Activated CD8-positive, alpha-beta T cell treated with anti-CD3 and anti-CD28 coated beads for 36 hours (primary cell): ENCODE measurements at regions not wholly inside any gene's neighbourhood (a gene's known extent, or its start where the extent isn't known, plus 50 kb on each side); places are given as distances from the start of the nearest gene placed in this dataset.

ENCODE experiments used
- ATAC-seq: fragments of 200-7000 bp; cut with Tn5 transposase; one replicate; pipeline ENCODE4 v1.10.0; 2021; ENCODE audit warnings: mild to moderate bottlenecking, moderate library complexity
- CTCF ChIA-PET: fragments of 350-600 bp; sonication (Branson Sonifier 250); formaldehyde crosslinking; loops from one replicate; lab custom pipeline; 2021; ENCODE audit warnings: antibody characterized with exemption; lab: Charles Lee
- POLR2A ChIA-PET: fragments of 350-600 bp; sonication (Branson Sonifier 250); formaldehyde crosslinking; loops from one replicate; lab custom pipeline; 2021; ENCODE audit warnings: antibody characterized with exemption; lab: Charles Lee
- DNase-seq: peaks from one replicate; pipeline ENCODE4 v3.0.0-alpha.2; 2020
- H3K27ac Mint-ChIP-seq: one replicate; pipeline ENCODE4 v1.8.0; 2021; ENCODE audit warnings: mild to moderate bottlenecking, mixed read lengths
- H3K27me3 Mint-ChIP-seq: one replicate; pipeline ENCODE4 v1.8.0; 2021; ENCODE audit warnings: mixed read lengths
- H3K36me3 Mint-ChIP-seq: one replicate; pipeline ENCODE4 v1.8.0; 2021; ENCODE audit warnings: low read depth, mixed read lengths
- H3K4me1 Mint-ChIP-seq: one replicate; pipeline ENCODE4 v1.8.0; 2021; ENCODE audit warnings: low read depth, mixed read lengths
- H3K4me3 Mint-ChIP-seq: one replicate; pipeline ENCODE4 v1.8.0; 2021; ENCODE audit warnings: mild to moderate bottlenecking, moderate library complexity, mixed read lengths
- H3K9me3 Mint-ChIP-seq: one replicate; pipeline ENCODE4 v1.8.0; 2021; ENCODE audit warnings: mixed read lengths
- CTCF ChIP-seq: fragments of 200-600 bp; IDR thresholded peaks from one replicate; pipeline ENCODE4 v1.8.0; 2022; ENCODE audit warnings: antibody characterized with exemption, mild to moderate bottlenecking
- intact Hi-C: fragments of 100-400 bp; cut with micrococcal nuclease; formaldehyde crosslinking; loops from one replicate; pipeline ENCODE4 v1.10.0; 2022

DNA sequence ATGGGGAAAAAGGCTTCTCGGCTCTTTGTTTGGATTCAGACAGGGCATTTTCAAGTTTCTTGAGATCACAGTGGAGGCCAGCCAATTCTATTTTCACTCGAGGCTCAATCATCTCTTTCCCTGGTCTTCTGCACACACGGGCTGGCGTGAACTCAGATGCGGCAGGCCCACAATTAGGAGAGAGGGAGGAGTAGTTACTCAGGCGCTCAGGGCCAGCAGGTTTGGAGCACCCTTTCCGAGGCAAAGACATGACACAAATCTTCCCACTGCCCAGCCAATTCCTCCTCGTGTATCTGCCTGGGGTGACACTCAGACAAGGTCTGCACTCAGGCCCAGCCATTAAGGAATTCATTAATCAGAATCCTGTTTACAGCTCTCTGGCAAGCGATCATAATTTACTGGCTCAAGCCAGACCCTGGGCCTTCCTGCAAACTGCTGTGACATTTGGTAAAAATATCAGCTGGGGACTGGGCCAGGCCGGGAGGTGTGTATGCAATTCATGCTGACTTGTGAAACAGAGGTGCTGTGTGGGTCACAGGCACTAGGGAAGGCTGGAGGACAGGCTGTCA lies 68.1 kb upstream of the TLE3 start:
- H3K9me3 Mint-ChIP-seq = no peaks in the 10 kb centered on the region
- no peaks in the 10 kb centered on the region for H3K4me1 Mint-ChIP-seq
- POLR2A ChIA-PET = no interaction called here
- H3K27ac Mint-ChIP-seq = no peak overlapping the region
- H3K4me3 Mint-ChIP-seq = no peak overlapping the region
- no peak for TF ChIP-seq CTCF
- CTCF ChIA-PET = no interaction called here
- ATAC-seq (no peak), DNase-seq (no peak)
- H3K36me3 Mint-ChIP-seq = no peaks in the 10 kb centered on the region
- intact Hi-C loops = no loop called here
- H3K27me3 Mint-ChIP-seq = no peaks in the 10 kb centered on the region

GRCh38 chr15:70164910-70165715 lies 67.4 kb upstream of the TLE3 start:
- no peak for TF ChIP-seq CTCF
- DNase-seq (no peak), ATAC-seq (no peak)
- Mint-ChIP-seq H3K27me3 (no peaks in the 10 kb centered on the region), H3K4me1 (no peaks in the 10 kb centered on the region), H3K27ac (no peak overlapping the region), H3K4me3 (no peak overlapping the region), H3K9me3 (no peaks in the 10 kb centered on the region), H3K36me3 (no peaks in the 10 kb centered on the region)
- intact Hi-C loops = no loop called here
- ChIA-PET CTCF (no interaction called here), POLR2A (no interaction called here)

DNA sequence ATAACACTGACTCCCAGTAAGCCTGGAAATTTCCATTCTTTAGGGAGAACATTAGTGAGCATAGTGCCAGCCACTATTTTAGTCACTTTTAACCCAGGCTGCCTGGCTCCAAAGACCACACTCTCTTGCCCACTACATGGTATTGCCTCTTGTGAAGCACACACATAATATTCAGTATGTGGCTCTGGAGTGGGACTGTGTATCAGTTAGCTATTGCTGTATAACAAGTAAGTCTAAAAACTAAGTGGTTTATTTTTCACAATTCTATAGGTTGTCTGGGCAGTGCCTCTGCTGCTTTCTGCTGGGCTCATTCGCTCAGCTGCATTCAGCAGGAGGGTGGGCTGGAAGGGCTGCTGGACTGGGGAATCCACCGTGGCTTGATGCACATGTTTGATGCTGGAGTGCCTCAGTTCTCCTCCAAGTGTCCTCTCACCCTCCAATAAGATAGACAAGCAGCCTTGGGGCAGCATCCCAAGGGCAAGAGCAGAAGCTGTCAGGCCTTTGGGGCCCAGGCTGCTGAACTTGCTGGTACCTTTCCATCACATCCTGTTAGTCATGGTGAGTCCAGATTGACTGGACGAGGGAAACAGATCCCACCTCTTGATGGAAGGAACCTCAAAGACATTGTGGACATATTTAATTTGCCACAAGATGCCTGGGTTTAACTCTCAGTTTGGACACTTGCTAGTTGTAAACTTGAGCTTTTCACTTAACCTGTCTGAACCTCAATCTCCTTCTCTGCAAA lies 66.6 kb upstream of the TLE3 start:
- no peaks in the 10 kb centered on the region for H3K9me3 Mint-ChIP-seq
- DNase-seq (no peak), ATAC-seq (no peak)
- no peak for TF ChIP-seq CTCF
- CTCF ChIA-PET = no interaction called here
- H3K27ac Mint-ChIP-seq = no peak overlapping the region
- no peaks in the 10 kb centered on the region for H3K27me3 Mint-ChIP-seq
- POLR2A ChIA-PET = no interaction called here
- H3K4me3 Mint-ChIP-seq = no peak overlapping the region
- H3K36me3 Mint-ChIP-seq = no peaks in the 10 kb centered on the region
- intact Hi-C loops = no loop called here
- no peaks in the 10 kb centered on the region for H3K4me1 Mint-ChIP-seq

DNA sequence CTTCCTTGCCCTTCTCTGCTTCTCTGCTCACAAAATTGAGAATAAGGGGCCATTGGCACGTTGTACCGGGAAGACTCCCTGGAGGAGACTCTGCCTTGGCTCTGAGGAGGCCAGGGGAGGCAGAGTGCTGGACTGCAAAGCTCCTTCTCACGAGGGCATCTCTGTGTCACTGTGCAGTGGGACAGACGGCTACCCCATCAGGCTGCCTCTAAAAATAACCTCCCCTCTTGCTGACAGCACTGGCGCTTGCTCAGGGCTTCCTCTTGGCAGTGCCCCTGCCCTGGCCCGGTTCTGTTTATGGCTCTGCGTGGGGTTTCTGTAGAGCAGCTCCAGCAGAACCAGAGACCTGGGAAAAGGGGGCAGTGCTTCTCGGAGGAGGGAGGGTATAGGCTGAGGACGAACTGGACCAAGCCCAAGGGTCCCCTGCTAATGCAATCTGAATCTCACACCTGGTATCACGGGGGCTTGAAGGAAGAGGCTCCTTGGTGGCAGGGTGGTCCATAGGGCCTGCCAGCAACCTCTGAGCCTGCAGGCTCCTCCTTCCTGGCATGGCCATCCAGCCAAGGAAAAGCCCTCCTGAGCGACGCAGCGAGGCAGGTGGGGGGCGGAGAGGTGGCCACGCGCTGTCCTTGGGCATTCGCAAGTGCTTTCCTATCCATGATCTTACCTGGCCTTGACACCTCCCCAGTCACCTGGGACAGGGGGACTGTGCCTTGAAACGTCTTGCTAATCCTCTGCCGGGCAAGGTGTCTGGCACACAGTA lies 63.3 kb upstream of the TLE3 start:
- no peak overlapping the region for H3K27ac Mint-ChIP-seq
- H3K9me3 Mint-ChIP-seq = no peaks in the 10 kb centered on the region
- ATAC-seq (no peak), DNase-seq (no peak)
- TF ChIP-seq CTCF = no peak
- H3K4me1 Mint-ChIP-seq = no peaks in the 10 kb centered on the region
- no peaks in the 10 kb centered on the region for H3K36me3 Mint-ChIP-seq
- H3K27me3 Mint-ChIP-seq = no peaks in the 10 kb centered on the region
- ChIA-PET CTCF (interaction anchor here (0.7 kb wide), 1 partner anchor 7 kb away, joined by 4 read pairs; no protein-coding TSS in a partner anchor), POLR2A (interaction anchor here (1.2 to 1.5 kb wide), 2 partner anchors 9 to 107 kb away, joined by 3 to 4 read pairs; no protein-coding TSS in a partner anchor)
- intact Hi-C loops = no loop called here
- H3K4me3 Mint-ChIP-seq = no peak overlapping the region
